ENCODE measurements at regions not wholly inside any gene's neighbourhood (a gene's known extent, or its start where the extent isn't known, plus 50 kb on each side); places are given as distances from the start of the nearest gene placed in this dataset.

GRCh38 chr20:60254901-60255411, 296.7 kb downstream of the CDH26 start:
- Histone ChIP-seq H3K36me3 (ENCODE audit: control insufficient read depth, insufficient read depth, low read length) (no peaks in the 10 kb centered on the region), H3K27me3 (ENCODE audit: control insufficient read depth, insufficient read depth, low read length) (no peaks in the 10 kb centered on the region), H3K27ac (ENCODE audit: low read length) (no peak overlapping the region), H3K4me1 (ENCODE audit: control insufficient read depth, insufficient read depth, low read length) (no peaks in the 10 kb centered on the region), H3K9me3 (ENCODE audit: control insufficient read depth, insufficient read depth, low read length) (no peaks in the 10 kb centered on the region), H3K4me3 (ENCODE audit: low read length) (no peak overlapping the region)
- DNase-seq (ENCODE audit: low read depth, low spot score) = no peak
- WGBS (ENCODE audit: insufficient coverage, insufficient read length) = no CpG with 5 or more reads among the region's 6 CpGs

- H3K27me3 ChIP-seq (ENCODE audit: control insufficient read depth, insufficient read depth, low read length) = no peaks in the 10 kb centered on the region
- WGBS (ENCODE audit: insufficient coverage, insufficient read length) = no CpG with 5 or more reads among the region's 3 CpGs
- no peaks in the 10 kb centered on the region for H3K36me3 ChIP-seq (ENCODE audit: control insufficient read depth, insufficient read depth, low read length)
- H3K4me1 ChIP-seq (ENCODE audit: control insufficient read depth, insufficient read depth, low read length) = no peaks in the 10 kb centered on the region
- no peak for DNase-seq (ENCODE audit: low read depth, low spot score)
- H3K4me3 ChIP-seq (ENCODE audit: low read length) = no peak overlapping the region
- H3K9me3 ChIP-seq (ENCODE audit: control insufficient read depth, insufficient read depth, low read length) = no peaks in the 10 kb centered on the region
- H3K27ac ChIP-seq (ENCODE audit: low read length) = no peak overlapping the region
Measured at GRCh38 chr20:60255415-60255814, 297.2 kb downstream of the CDH26 start.

- WGBS (ENCODE audit: insufficient coverage, insufficient read length) = no CpG with 5 or more reads among the region's 6 CpGs
- DNase-seq (ENCODE audit: low read depth, low spot score) = no peak
Measured at GRCh38 chr20:60255866-60256265, 297.6 kb downstream of the CDH26 start.

GRCh38 chr20:60256811-60257210, 298.6 kb downstream of the CDH26 start:
- Histone ChIP-seq H3K9me3 (ENCODE audit: control insufficient read depth, insufficient read depth, low read length) (no peaks in the 10 kb centered on the region), H3K27me3 (ENCODE audit: control insufficient read depth, insufficient read depth, low read length) (no peaks in the 10 kb centered on the region), H3K4me3 (ENCODE audit: low read length) (no peak overlapping the region), H3K27ac (ENCODE audit: low read length) (no peak overlapping the region), H3K4me1 (ENCODE audit: control insufficient read depth, insufficient read depth, low read length) (no peaks in the 10 kb centered on the region), H3K36me3 (ENCODE audit: control insufficient read depth, insufficient read depth, low read length) (no peaks in the 10 kb centered on the region)
- DNase-seq (ENCODE audit: low read depth, low spot score) = no peak
- no CpG with 5 or more reads among the region's 6 CpGs for WGBS (ENCODE audit: insufficient coverage, insufficient read length)

More at GRCh38 chr20:60255866-60256265, 297.6 kb downstream of the CDH26 start:
- Histone ChIP-seq H3K27ac (ENCODE audit: low read length) (no peak overlapping the region), H3K9me3 (ENCODE audit: control insufficient read depth, insufficient read depth, low read length) (no peaks in the 10 kb centered on the region), H3K4me1 (ENCODE audit: control insufficient read depth, insufficient read depth, low read length) (no peaks in the 10 kb centered on the region), H3K36me3 (ENCODE audit: control insufficient read depth, insufficient read depth, low read length) (no peaks in the 10 kb centered on the region), H3K4me3 (ENCODE audit: low read length) (no peak overlapping the region), H3K27me3 (ENCODE audit: control insufficient read depth, insufficient read depth, low read length) (no peaks in the 10 kb centered on the region)

DNA sequence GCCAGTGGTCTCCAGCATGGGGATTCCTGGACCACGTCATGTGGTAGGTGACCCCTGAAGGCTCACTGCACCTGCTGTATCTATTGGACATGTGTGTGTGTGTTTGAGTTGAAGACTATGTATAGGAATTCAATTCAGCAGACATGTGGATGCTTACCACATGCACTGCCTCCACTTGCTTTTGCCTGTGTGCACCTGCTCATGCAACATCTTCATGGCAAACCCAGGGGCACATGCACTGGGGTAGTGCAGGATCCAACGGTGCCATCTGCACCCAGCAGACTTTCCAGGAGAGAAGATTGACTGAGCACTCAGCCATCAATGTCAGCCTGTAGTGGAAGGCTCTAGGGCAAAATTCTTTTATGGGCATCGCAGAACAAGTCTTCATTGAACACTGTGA, 299.4 kb downstream of the CDH26 start:
- Histone ChIP-seq H3K4me1 (ENCODE audit: control insufficient read depth, insufficient read depth, low read length) (no peaks in the 10 kb centered on the region), H3K9me3 (ENCODE audit: control insufficient read depth, insufficient read depth, low read length) (no peaks in the 10 kb centered on the region), H3K27me3 (ENCODE audit: control insufficient read depth, insufficient read depth, low read length) (no peaks in the 10 kb centered on the region), H3K36me3 (ENCODE audit: control insufficient read depth, insufficient read depth, low read length) (no peaks in the 10 kb centered on the region), H3K27ac (ENCODE audit: low read length) (no peak overlapping the region), H3K4me3 (ENCODE audit: low read length) (no peak overlapping the region)
- DNase-seq (ENCODE audit: low read depth, low spot score) = no peak
- WGBS (ENCODE audit: insufficient coverage, insufficient read length) = no CpG with 5 or more reads among the region's 3 CpGs

GRCh38 chr20:60258255-60258863, 300.1 kb downstream of the CDH26 start:
- H3K4me3 ChIP-seq (ENCODE audit: low read length) = no peak overlapping the region
- no peaks in the 10 kb centered on the region for H3K9me3 ChIP-seq (ENCODE audit: control insufficient read depth, insufficient read depth, low read length)
- DNase-seq (ENCODE audit: low read depth, low spot score) = no peak
- H3K4me1 ChIP-seq (ENCODE audit: control insufficient read depth, insufficient read depth, low read length) = no peaks in the 10 kb centered on the region
- H3K27me3 ChIP-seq (ENCODE audit: control insufficient read depth, insufficient read depth, low read length) = no peaks in the 10 kb centered on the region
- WGBS (ENCODE audit: insufficient coverage, insufficient read length) = no CpG with 5 or more reads among the region's 6 CpGs
- no peaks in the 10 kb centered on the region for H3K36me3 ChIP-seq (ENCODE audit: control insufficient read depth, insufficient read depth, low read length)
- H3K27ac ChIP-seq (ENCODE audit: low read length) = no peak overlapping the region

DNA sequence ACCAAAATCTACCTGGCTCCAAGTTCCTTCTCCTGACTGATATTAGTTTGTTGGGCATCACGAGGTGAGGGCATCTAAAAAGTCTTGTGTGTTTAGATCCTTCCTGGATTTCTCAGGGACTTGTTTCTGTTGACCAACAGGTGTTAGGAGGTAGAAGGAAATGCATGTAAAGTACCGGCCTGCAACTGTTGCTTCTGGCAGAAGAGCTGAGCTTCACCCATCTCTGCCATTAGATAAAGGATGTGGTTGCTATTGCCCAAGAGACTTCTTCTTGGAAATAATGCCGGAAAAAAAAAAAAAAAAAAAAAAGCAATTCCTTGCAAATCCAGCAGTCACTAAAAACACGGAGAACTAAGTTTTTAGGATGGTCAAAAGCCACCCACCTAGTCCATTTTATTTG, 303.1 kb downstream of the CDH26 start:
- Histone ChIP-seq H3K9me3 (ENCODE audit: control insufficient read depth, insufficient read depth, low read length) (no peaks in the 10 kb centered on the region), H3K36me3 (ENCODE audit: control insufficient read depth, insufficient read depth, low read length) (no peaks in the 10 kb centered on the region), H3K4me3 (ENCODE audit: low read length) (no peak overlapping the region), H3K27ac (ENCODE audit: low read length) (no peak overlapping the region), H3K27me3 (ENCODE audit: control insufficient read depth, insufficient read depth, low read length) (no peaks in the 10 kb centered on the region), H3K4me1 (ENCODE audit: control insufficient read depth, insufficient read depth, low read length) (no peaks in the 10 kb centered on the region)
- DNase-seq (ENCODE audit: low read depth, low spot score) = no peak
- WGBS (ENCODE audit: insufficient coverage, insufficient read length) = no CpG with 5 or more reads among the region's 4 CpGs

- Histone ChIP-seq H3K27me3 (ENCODE audit: control insufficient read depth, insufficient read depth, low read length) (no peaks in the 10 kb centered on the region), H3K4me1 (ENCODE audit: control insufficient read depth, insufficient read depth, low read length) (no peaks in the 10 kb centered on the region), H3K4me3 (ENCODE audit: low read length) (no peak overlapping the region), H3K36me3 (ENCODE audit: control insufficient read depth, insufficient read depth, low read length) (no peaks in the 10 kb centered on the region), H3K9me3 (ENCODE audit: control insufficient read depth, insufficient read depth, low read length) (no peaks in the 10 kb centered on the region), H3K27ac (ENCODE audit: low read length) (no peak overlapping the region)
- DNase-seq (ENCODE audit: low read depth, low spot score) = peak; percentile 50
- WGBS (ENCODE audit: insufficient coverage, insufficient read length) = no CpG with 5 or more reads among the region's 4 CpGs
Measured at GRCh38 chr20:60262967-60263603, 304.9 kb downstream of the CDH26 start.

DNA sequence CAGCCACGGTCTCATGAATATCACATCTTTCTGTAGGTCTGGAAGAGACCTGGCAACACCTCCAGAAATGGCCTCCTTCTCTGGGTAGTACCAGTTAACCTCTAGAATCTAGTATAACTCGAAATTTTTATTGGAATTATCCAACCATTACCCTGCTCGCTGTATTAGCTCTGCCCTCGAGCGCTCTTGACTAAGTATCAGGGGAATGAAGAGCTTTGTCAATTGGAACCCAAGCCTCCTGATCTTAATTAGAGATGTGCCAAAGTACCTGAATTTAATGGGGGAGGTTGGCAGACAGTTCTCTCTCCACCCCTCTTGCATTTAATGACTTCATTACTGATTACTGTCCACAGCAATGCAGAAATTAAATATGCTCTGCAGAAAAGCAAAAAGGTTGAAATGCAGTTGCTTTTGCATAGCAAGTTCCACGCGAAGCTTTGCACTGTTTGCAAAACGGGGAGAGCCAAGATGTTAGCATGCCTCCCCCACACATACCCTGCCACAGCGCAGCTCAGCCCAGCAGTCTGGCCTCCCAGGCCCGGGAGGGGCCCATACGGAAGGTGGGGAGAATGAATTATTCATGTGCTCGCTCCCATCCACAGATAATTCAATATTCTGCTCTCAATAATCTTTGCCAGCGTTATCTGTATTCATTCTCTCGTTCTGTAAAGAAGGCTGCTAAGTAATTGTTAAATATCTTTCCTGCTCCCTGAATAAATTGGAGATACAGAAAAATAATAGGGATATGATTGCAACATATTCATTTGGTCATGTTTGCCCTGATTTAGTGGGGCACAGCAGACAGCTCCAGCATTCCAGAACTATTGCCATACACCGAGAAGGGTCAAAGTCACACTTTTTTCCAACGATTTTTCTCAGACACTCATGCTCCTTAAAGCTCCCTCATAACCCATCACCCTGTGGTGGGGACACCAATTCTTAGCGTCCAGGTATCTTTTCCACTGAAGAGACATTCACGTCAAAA, 305.8 kb downstream of the CDH26 start:
- H3K9me3 ChIP-seq (ENCODE audit: control insufficient read depth, insufficient read depth, low read length) = no peaks in the 10 kb centered on the region
- H3K4me3 ChIP-seq (ENCODE audit: low read length) = no peak overlapping the region
- H3K4me1 ChIP-seq (ENCODE audit: control insufficient read depth, insufficient read depth, low read length) = no peaks in the 10 kb centered on the region
- no peaks in the 10 kb centered on the region; the same call in 1 of the 2 replicates for H3K27me3 ChIP-seq (ENCODE audit: control insufficient read depth, insufficient read depth, low read length)
- no peak for DNase-seq (ENCODE audit: low read depth, low spot score)
- no peak overlapping the region for H3K27ac ChIP-seq (ENCODE audit: low read length)
- no CpG with 5 or more reads among the region's 18 CpGs for WGBS (ENCODE audit: insufficient coverage, insufficient read length)
- H3K36me3 ChIP-seq (ENCODE audit: control insufficient read depth, insufficient read depth, low read length) = no peaks in the 10 kb centered on the region

- Histone ChIP-seq H3K4me1 (ENCODE audit: control insufficient read depth, insufficient read depth, low read length) (no peaks in the 10 kb centered on the region), H3K9me3 (ENCODE audit: control insufficient read depth, insufficient read depth, low read length) (no peaks in the 10 kb centered on the region), H3K27me3 (ENCODE audit: control insufficient read depth, insufficient read depth, low read length) (no peaks in the 10 kb centered on the region; the same call in 1 of the 2 replicates), H3K4me3 (ENCODE audit: low read length) (no peak overlapping the region), H3K27ac (ENCODE audit: low read length) (no peak overlapping the region), H3K36me3 (ENCODE audit: control insufficient read depth, insufficient read depth, low read length) (no peaks in the 10 kb centered on the region)
- WGBS (ENCODE audit: insufficient coverage, insufficient read length) = no CpG with 5 or more reads among the region's 9 CpGs
- DNase-seq (ENCODE audit: low read depth, low spot score) = no peak
Measured at GRCh38 chr20:60266177-60266823, 308.1 kb downstream of the CDH26 start.
